Gastrocnemius medialis (tissue), 4 donors: ENCODE measurements at regions not wholly inside any gene's neighbourhood (a gene's known extent, or its start where the extent isn't known, plus 50 kb on each side); places are given as distances from the start of the nearest gene placed in this dataset.

Source experiments
- POLR2A ChIP-seq, 2 donors: fragments of 450-650 bp; IDR thresholded peaks; one replicate each; pipeline ENCODE4 v1.6.1; 2017; ENCODE audit warnings: antibody characterized with exemption in 2 of 2, mild to moderate bottlenecking in 2 of 2, moderate library complexity in 2 of 2
- TF ChIP-seq, protein P1 (sequence below), 5 experiments: fragments of 450-650 bp in 3 of 5; fragments of 200-600 bp in 2 of 5; sonication (generic) in 2 of 5; IDR thresholded peaks in 4 of 5; conservative IDR thresholded peaks in 1 of 5; 1 replicate in 4 of 5; 2 replicates in 1 of 5; pipeline ENCODE4 v1.5.1; 2016 to 2019; ENCODE audit warnings: antibody characterized with exemption in 5 of 5, mild to moderate bottlenecking in 3 of 5, moderate library complexity in 3 of 5

GRCh38 chr11:25485315-25485714 lies 846.6 kb upstream of the ANO3 start:
- TF ChIP-seq, protein P1, sequence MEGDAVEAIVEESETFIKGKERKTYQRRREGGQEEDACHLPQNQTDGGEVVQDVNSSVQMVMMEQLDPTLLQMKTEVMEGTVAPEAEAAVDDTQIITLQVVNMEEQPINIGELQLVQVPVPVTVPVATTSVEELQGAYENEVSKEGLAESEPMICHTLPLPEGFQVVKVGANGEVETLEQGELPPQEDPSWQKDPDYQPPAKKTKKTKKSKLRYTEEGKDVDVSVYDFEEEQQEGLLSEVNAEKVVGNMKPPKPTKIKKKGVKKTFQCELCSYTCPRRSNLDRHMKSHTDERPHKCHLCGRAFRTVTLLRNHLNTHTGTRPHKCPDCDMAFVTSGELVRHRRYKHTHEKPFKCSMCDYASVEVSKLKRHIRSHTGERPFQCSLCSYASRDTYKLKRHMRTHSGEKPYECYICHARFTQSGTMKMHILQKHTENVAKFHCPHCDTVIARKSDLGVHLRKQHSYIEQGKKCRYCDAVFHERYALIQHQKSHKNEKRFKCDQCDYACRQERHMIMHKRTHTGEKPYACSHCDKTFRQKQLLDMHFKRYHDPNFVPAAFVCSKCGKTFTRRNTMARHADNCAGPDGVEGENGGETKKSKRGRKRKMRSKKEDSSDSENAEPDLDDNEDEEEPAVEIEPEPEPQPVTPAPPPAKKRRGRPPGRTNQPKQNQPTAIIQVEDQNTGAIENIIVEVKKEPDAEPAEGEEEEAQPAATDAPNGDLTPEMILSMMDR (IDR thresholded peaks at IDR 0.05 in 4 of 5, conservative IDR thresholded peaks at IDR 0.05 in 1 of 5): no peak
- TF ChIP-seq POLR2A (IDR thresholded peaks at IDR 0.05): no peak
